CD4-positive, alpha-beta T cell (primary cell): ENCODE measurements at regions not wholly inside any gene's neighbourhood (a gene's known extent, or its start where the extent isn't known, plus 50 kb on each side); places are given as distances from the start of the nearest gene placed in this dataset.

ENCODE experiments used
- ATAC-seq: fragments of 200-7000 bp; cut with Tn5 transposase; one replicate; pipeline ENCODE4 v1.10.0; 2022; ENCODE audit warnings: mild to moderate bottlenecking; ENCODE audit not compliant: poor library complexity
- CTCF ChIA-PET: fragments of 350-600 bp; sonication (Branson Sonifier 250); formaldehyde crosslinking; loops from one replicate; lab custom pipeline; 2021; ENCODE audit warnings: antibody characterized with exemption, inconsistent platforms; lab: Charles Lee
- POLR2A ChIA-PET: fragments of 350-600 bp; sonication (Branson Sonifier 250); formaldehyde crosslinking; loops from one replicate; lab custom pipeline; 2021; ENCODE audit warnings: antibody characterized with exemption, inconsistent platforms; lab: Charles Lee
- DNase-seq, 14 experiments: peaks; one replicate each; pipeline ENCODE4 v3.0.0-alpha.2; 2013 to 2020; ENCODE audit warnings: mixed read lengths in 2 of 14
- H3K27ac ChIP-seq, 2 donors: one replicate each; pipeline versions ENCODE4 v1.5.1 to v1.7.0; 2013; ENCODE audit warnings: low read length in 2 of 2, low read depth in 1 of 2, mild to moderate bottlenecking in 1 of 2
- H3K27me3 ChIP-seq, 2 experiments: 1 replicate in 1 of 2; 2 replicates in 1 of 2; pipeline versions ENCODE4 v1.6.1 to v1.7.0; 2013; ENCODE audit warnings: low read length in 2 of 2, control low read depth in 1 of 2, mild to moderate bottlenecking in 1 of 2, moderate library complexity in 1 of 2; ENCODE audit not compliant: insufficient read depth in 2 of 2, control insufficient read depth in 1 of 2
- H3K36me3 ChIP-seq: one replicate; pipeline ENCODE4 v1.6.1; 2013; ENCODE audit warnings: low read length, control low read depth; ENCODE audit not compliant: insufficient read depth
- H3K4me1 ChIP-seq: one replicate; pipeline ENCODE4 v1.6.1; 2013; ENCODE audit warnings: low read length, control low read depth; ENCODE audit not compliant: insufficient read depth
- H3K4me3 ChIP-seq: one replicate; pipeline ENCODE4 v1.5.1; 2013; ENCODE audit warnings: mild to moderate bottlenecking, low read length, moderate library complexity
- H3K9me3 ChIP-seq, 2 experiments: 1 replicate in 1 of 2; 2 replicates in 1 of 2; pipeline versions ENCODE4 v1.6.1 to v1.7.0; 2013; ENCODE audit warnings: low read length in 2 of 2, mild to moderate bottlenecking in 2 of 2, control low read depth in 1 of 2, moderate library complexity in 1 of 2; ENCODE audit not compliant: control insufficient read depth in 1 of 2, insufficient read depth in 1 of 2
- H3K27ac Mint-ChIP-seq: one replicate; pipeline ENCODE4 v1.8.0; 2020; ENCODE audit warnings: mixed read lengths
- H3K27me3 Mint-ChIP-seq: one replicate; pipeline ENCODE4 v1.8.0; 2021; ENCODE audit warnings: mixed read lengths
- H3K36me3 Mint-ChIP-seq: one replicate; pipeline ENCODE4 v1.8.0; 2021; ENCODE audit warnings: low read depth, mixed read lengths
- H3K4me1 Mint-ChIP-seq: one replicate; pipeline ENCODE4 v1.8.0; 2021; ENCODE audit warnings: low read depth, mixed read lengths
- H3K4me3 Mint-ChIP-seq: one replicate; pipeline ENCODE4 v1.8.0; 2020; ENCODE audit warnings: mild to moderate bottlenecking, mixed read lengths
- H3K9me3 Mint-ChIP-seq: one replicate; pipeline ENCODE4 v1.8.0; 2020; ENCODE audit warnings: mixed read lengths
- intact Hi-C, 2 experiments: fragments of 100-400 bp; cut with DNase I in 1 of 2; cut with micrococcal nuclease in 1 of 2; formaldehyde crosslinking; loops; one replicate each; pipeline versions ENCODE4 v1.15.1 to v1.9.0; 2023 to 2025; cut with DNase I, micrococcal nuclease
- TF ChIP-seq, protein P1 (sequence below): fragments of 200-600 bp; IDR thresholded peaks from one replicate; pipeline ENCODE4 v1.8.0; 2022; ENCODE audit warnings: antibody characterized with exemption, mild to moderate bottlenecking

GRCh38 chr5:118675247-118675646 is 313.1 kb downstream of the DTWD2 start:
- H3K9me3 Mint-ChIP-seq, result peaks cover 20% of the 10 kb centered on the region
- no peaks in the 10 kb centered on the region for H3K4me1 Mint-ChIP-seq
- H3K27me3 ChIP-seq, result no peaks in the 10 kb centered on the region
- intact Hi-C loops, result no loop called here
- H3K27ac Mint-ChIP-seq, result no peak overlapping the region
- no peaks in the 10 kb centered on the region for H3K27me3 Mint-ChIP-seq
- no peaks in the 10 kb centered on the region for H3K9me3 ChIP-seq
- DNase-seq (no peak), ATAC-seq (no peak)
- no peak overlapping the region for H3K4me3 Mint-ChIP-seq
- no peak overlapping the region for H3K4me3 ChIP-seq
- no peak overlapping the region for H3K27ac ChIP-seq
- no peaks in the 10 kb centered on the region for H3K4me1 ChIP-seq
- CTCF ChIA-PET, result no interaction called here
- H3K36me3 Mint-ChIP-seq, result no peaks in the 10 kb centered on the region
- POLR2A ChIA-PET, result no interaction called here
- no peaks in the 10 kb centered on the region for H3K36me3 ChIP-seq
- TF ChIP-seq, protein P1, sequence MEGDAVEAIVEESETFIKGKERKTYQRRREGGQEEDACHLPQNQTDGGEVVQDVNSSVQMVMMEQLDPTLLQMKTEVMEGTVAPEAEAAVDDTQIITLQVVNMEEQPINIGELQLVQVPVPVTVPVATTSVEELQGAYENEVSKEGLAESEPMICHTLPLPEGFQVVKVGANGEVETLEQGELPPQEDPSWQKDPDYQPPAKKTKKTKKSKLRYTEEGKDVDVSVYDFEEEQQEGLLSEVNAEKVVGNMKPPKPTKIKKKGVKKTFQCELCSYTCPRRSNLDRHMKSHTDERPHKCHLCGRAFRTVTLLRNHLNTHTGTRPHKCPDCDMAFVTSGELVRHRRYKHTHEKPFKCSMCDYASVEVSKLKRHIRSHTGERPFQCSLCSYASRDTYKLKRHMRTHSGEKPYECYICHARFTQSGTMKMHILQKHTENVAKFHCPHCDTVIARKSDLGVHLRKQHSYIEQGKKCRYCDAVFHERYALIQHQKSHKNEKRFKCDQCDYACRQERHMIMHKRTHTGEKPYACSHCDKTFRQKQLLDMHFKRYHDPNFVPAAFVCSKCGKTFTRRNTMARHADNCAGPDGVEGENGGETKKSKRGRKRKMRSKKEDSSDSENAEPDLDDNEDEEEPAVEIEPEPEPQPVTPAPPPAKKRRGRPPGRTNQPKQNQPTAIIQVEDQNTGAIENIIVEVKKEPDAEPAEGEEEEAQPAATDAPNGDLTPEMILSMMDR, result no peak

DNA sequence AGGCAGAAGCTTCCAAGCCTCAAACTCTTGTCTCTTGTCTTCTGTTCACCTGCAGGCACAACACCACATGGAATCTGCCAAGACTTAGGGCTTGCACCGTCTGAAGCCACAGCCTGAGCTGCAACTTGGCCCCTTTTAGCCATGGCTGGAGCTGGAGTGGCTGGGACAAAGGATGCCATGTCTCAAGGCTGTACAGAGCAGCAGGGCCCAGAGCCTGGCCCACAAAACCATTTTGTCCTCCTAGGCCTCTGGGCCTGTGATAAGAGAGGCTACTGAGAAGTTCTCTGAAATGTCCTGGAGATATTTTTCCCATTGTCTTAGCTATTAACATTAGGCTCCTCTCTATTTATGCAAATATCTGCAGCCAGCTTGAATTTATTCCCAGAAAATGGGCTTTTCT is 330.8 kb downstream of the DTWD2 start:
- POLR2A ChIA-PET, result no interaction called here
- TF ChIP-seq, protein P1, result no peak
- Histone ChIP-seq H3K4me3 (no peak overlapping the region), H3K27me3 (no peaks in the 10 kb centered on the region), H3K36me3 (no peaks in the 10 kb centered on the region), H3K27ac (no peak overlapping the region), H3K4me1 (no peaks in the 10 kb centered on the region), H3K9me3 (peaks cover 9 to 16% of the 10 kb centered on the region in 2 experiments)
- peaks cover 13% of the 10 kb centered on the region for H3K9me3 Mint-ChIP-seq
- CTCF ChIA-PET, result no interaction called here
- H3K27me3 Mint-ChIP-seq, result no peaks in the 10 kb centered on the region
- intact Hi-C loops, result no loop called here
- no peak for DNase-seq
- no peak for ATAC-seq
- H3K27ac Mint-ChIP-seq, result no peak overlapping the region
- H3K36me3 Mint-ChIP-seq, result no peaks in the 10 kb centered on the region
- H3K4me1 Mint-ChIP-seq, result no peaks in the 10 kb centered on the region
- H3K4me3 Mint-ChIP-seq, result no peak overlapping the region

DNA sequence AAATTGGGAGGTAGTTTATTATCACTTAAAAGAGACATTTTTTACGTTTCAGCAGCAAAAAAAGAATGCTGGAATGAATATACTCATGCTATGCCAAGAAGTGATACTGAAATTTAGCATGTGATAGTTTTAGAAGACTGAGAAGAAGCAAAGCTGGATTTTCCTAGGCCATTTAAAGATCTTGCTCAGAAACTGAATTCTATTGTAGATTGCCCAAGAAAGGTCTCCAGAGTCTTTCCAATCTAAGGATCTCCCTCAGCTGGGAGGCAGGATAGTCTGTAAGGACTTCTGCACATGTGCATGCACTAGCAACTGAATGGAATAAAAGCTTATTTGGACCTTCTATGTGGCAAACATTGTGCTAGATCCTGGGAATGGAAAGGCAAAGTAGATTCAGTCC is 334.5 kb downstream of the DTWD2 start:
- H3K27ac Mint-ChIP-seq, result no peak overlapping the region
- no peak overlapping the region for H3K27ac ChIP-seq
- H3K4me3 ChIP-seq, result no peak overlapping the region
- CTCF ChIA-PET, result no interaction called here
- H3K4me3 Mint-ChIP-seq, result no peak overlapping the region
- peaks cover 9 to 16% of the 10 kb centered on the region in 2 experiments for H3K9me3 ChIP-seq
- no peaks in the 10 kb centered on the region for H3K27me3 ChIP-seq
- intact Hi-C loops, result no loop called here
- peaks cover 4% of the 10 kb centered on the region for H3K9me3 Mint-ChIP-seq
- no peaks in the 10 kb centered on the region for H3K4me1 ChIP-seq
- no peak for DNase-seq
- TF ChIP-seq, protein P1, result no peak
- H3K36me3 ChIP-seq, result no peaks in the 10 kb centered on the region
- no peak for ATAC-seq
- POLR2A ChIA-PET, result no interaction called here
- H3K4me1 Mint-ChIP-seq, result no peaks in the 10 kb centered on the region
- H3K27me3 Mint-ChIP-seq, result no peaks in the 10 kb centered on the region
- no peaks in the 10 kb centered on the region for H3K36me3 Mint-ChIP-seq
